ENCODE measurements at regions not wholly inside any gene's neighbourhood (a gene's known extent, or its start where the extent isn't known, plus 50 kb on each side); places are given as distances from the start of the nearest gene placed in this dataset.

DNA sequence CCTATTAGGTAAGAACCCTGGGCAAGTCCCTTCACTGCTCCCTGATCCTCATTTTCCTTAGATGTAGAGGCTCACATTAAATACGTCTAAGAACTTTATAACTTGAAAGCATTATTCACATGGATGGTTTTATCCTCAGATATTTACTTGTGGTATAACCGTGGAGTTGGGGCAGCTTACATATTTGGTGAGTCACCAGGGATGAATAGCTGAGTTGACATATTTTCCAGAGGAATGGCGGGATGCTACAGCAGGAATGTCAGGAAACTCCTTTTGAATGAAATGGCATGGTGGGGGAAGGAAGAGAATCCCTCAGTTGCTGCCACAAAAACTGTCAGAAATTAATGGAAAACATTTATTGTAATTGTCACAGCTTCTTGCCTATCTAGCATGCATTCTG, 165.3 kb upstream of the RPS6KA3 start:
- H3K27me3 Mint-ChIP-seq (ENCODE audit: low read depth): no peaks in the 10 kb centered on the region; the same call in 1 of the 2 replicates
- H3K9me3 Mint-ChIP-seq: no peaks in the 10 kb centered on the region
- no peak overlapping the region for H3K4me3 Mint-ChIP-seq
- ATAC-seq: no peak
- no peak for DNase-seq (ENCODE audit: low spot score)
- POLR2A ChIA-PET: no interaction called here
- CTCF ChIA-PET: no interaction called here
- no peak overlapping the region for H3K27ac Mint-ChIP-seq
- H3K4me1 Mint-ChIP-seq: no peaks in the 10 kb centered on the region
- H3K36me3 Mint-ChIP-seq: no peaks in the 10 kb centered on the region
- TF ChIP-seq ZNF219 (CRISPR knock-in tag; IDR thresholded peaks at IDR 0.05; ENCODE audit: borderline replicate concordance) (no peak), IRF2 (CRISPR knock-in tag; IDR thresholded peaks at IDR 0.05; ENCODE audit: borderline replicate concordance, low read depth) (no peak), CBFB (CRISPR knock-in tag; IDR thresholded peaks at IDR 0.05; ENCODE audit: low read depth) (no peak), ZNF317 (CRISPR knock-in tag; IDR thresholded peaks at IDR 0.05; ENCODE audit: borderline replicate concordance, low read depth) (no peak), ZNF671 (CRISPR knock-in tag; IDR thresholded peaks at IDR 0.05) (no peak), ZBTB21 (CRISPR knock-in tag; IDR thresholded peaks at IDR 0.05; ENCODE audit: borderline replicate concordance) (no peak), KAT7 (CRISPR knock-in tag; IDR thresholded peaks at IDR 0.05; ENCODE audit: borderline replicate concordance) (no peak), NFATC4 (CRISPR knock-in tag; IDR thresholded peaks at IDR 0.05) (no peak), JAZF1 (CRISPR knock-in tag; IDR thresholded peaks at IDR 0.05) (no peak), HMGA2 (CRISPR knock-in tag; IDR thresholded peaks at IDR 0.05) (no peak)
- TF ChIP-seq, protein P1, sequence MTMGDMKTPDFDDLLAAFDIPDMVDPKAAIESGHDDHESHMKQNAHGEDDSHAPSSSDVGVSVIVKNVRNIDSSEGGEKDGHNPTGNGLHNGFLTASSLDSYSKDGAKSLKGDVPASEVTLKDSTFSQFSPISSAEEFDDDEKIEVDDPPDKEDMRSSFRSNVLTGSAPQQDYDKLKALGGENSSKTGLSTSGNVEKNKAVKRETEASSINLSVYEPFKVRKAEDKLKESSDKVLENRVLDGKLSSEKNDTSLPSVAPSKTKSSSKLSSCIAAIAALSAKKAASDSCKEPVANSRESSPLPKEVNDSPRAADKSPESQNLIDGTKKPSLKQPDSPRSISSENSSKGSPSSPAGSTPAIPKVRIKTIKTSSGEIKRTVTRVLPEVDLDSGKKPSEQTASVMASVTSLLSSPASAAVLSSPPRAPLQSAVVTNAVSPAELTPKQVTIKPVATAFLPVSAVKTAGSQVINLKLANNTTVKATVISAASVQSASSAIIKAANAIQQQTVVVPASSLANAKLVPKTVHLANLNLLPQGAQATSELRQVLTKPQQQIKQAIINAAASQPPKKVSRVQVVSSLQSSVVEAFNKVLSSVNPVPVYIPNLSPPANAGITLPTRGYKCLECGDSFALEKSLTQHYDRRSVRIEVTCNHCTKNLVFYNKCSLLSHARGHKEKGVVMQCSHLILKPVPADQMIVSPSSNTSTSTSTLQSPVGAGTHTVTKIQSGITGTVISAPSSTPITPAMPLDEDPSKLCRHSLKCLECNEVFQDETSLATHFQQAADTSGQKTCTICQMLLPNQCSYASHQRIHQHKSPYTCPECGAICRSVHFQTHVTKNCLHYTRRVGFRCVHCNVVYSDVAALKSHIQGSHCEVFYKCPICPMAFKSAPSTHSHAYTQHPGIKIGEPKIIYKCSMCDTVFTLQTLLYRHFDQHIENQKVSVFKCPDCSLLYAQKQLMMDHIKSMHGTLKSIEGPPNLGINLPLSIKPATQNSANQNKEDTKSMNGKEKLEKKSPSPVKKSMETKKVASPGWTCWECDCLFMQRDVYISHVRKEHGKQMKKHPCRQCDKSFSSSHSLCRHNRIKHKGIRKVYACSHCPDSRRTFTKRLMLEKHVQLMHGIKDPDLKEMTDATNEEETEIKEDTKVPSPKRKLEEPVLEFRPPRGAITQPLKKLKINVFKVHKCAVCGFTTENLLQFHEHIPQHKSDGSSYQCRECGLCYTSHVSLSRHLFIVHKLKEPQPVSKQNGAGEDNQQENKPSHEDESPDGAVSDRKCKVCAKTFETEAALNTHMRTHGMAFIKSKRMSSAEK (CRISPR knock-in tag; IDR thresholded peaks at IDR 0.05; ENCODE audit: borderline replicate concordance): no peak
- TF ChIP-seq, protein P2, sequence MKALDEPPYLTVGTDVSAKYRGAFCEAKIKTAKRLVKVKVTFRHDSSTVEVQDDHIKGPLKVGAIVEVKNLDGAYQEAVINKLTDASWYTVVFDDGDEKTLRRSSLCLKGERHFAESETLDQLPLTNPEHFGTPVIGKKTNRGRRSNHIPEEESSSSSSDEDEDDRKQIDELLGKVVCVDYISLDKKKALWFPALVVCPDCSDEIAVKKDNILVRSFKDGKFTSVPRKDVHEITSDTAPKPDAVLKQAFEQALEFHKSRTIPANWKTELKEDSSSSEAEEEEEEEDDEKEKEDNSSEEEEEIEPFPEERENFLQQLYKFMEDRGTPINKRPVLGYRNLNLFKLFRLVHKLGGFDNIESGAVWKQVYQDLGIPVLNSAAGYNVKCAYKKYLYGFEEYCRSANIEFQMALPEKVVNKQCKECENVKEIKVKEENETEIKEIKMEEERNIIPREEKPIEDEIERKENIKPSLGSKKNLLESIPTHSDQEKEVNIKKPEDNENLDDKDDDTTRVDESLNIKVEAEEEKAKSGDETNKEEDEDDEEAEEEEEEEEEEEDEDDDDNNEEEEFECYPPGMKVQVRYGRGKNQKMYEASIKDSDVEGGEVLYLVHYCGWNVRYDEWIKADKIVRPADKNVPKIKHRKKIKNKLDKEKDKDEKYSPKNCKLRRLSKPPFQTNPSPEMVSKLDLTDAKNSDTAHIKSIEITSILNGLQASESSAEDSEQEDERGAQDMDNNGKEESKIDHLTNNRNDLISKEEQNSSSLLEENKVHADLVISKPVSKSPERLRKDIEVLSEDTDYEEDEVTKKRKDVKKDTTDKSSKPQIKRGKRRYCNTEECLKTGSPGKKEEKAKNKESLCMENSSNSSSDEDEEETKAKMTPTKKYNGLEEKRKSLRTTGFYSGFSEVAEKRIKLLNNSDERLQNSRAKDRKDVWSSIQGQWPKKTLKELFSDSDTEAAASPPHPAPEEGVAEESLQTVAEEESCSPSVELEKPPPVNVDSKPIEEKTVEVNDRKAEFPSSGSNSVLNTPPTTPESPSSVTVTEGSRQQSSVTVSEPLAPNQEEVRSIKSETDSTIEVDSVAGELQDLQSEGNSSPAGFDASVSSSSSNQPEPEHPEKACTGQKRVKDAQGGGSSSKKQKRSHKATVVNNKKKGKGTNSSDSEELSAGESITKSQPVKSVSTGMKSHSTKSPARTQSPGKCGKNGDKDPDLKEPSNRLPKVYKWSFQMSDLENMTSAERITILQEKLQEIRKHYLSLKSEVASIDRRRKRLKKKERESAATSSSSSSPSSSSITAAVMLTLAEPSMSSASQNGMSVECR (CRISPR knock-in tag; IDR thresholded peaks at IDR 0.05; ENCODE audit: borderline replicate concordance): no peak
- TF ChIP-seq, protein P3, sequence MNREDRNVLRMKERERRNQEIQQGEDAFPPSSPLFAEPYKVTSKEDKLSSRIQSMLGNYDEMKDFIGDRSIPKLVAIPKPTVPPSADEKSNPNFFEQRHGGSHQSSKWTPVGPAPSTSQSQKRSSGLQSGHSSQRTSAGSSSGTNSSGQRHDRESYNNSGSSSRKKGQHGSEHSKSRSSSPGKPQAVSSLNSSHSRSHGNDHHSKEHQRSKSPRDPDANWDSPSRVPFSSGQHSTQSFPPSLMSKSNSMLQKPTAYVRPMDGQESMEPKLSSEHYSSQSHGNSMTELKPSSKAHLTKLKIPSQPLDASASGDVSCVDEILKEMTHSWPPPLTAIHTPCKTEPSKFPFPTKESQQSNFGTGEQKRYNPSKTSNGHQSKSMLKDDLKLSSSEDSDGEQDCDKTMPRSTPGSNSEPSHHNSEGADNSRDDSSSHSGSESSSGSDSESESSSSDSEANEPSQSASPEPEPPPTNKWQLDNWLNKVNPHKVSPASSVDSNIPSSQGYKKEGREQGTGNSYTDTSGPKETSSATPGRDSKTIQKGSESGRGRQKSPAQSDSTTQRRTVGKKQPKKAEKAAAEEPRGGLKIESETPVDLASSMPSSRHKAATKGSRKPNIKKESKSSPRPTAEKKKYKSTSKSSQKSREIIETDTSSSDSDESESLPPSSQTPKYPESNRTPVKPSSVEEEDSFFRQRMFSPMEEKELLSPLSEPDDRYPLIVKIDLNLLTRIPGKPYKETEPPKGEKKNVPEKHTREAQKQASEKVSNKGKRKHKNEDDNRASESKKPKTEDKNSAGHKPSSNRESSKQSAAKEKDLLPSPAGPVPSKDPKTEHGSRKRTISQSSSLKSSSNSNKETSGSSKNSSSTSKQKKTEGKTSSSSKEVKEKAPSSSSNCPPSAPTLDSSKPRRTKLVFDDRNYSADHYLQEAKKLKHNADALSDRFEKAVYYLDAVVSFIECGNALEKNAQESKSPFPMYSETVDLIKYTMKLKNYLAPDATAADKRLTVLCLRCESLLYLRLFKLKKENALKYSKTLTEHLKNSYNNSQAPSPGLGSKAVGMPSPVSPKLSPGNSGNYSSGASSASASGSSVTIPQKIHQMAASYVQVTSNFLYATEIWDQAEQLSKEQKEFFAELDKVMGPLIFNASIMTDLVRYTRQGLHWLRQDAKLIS (CRISPR knock-in tag; IDR thresholded peaks at IDR 0.05; ENCODE audit: borderline replicate concordance): no peak
- TF ChIP-seq, protein P4, sequence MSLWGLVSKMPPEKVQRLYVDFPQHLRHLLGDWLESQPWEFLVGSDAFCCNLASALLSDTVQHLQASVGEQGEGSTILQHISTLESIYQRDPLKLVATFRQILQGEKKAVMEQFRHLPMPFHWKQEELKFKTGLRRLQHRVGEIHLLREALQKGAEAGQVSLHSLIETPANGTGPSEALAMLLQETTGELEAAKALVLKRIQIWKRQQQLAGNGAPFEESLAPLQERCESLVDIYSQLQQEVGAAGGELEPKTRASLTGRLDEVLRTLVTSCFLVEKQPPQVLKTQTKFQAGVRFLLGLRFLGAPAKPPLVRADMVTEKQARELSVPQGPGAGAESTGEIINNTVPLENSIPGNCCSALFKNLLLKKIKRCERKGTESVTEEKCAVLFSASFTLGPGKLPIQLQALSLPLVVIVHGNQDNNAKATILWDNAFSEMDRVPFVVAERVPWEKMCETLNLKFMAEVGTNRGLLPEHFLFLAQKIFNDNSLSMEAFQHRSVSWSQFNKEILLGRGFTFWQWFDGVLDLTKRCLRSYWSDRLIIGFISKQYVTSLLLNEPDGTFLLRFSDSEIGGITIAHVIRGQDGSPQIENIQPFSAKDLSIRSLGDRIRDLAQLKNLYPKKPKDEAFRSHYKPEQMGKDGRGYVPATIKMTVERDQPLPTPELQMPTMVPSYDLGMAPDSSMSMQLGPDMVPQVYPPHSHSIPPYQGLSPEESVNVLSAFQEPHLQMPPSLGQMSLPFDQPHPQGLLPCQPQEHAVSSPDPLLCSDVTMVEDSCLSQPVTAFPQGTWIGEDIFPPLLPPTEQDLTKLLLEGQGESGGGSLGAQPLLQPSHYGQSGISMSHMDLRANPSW (CRISPR knock-in tag; conservative IDR thresholded peaks at IDR 0.05; ENCODE audit: low read depth): no peak
- TF ChIP-seq, protein P5, sequence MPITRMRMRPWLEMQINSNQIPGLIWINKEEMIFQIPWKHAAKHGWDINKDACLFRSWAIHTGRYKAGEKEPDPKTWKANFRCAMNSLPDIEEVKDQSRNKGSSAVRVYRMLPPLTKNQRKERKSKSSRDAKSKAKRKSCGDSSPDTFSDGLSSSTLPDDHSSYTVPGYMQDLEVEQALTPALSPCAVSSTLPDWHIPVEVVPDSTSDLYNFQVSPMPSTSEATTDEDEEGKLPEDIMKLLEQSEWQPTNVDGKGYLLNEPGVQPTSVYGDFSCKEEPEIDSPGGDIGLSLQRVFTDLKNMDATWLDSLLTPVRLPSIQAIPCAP (CRISPR knock-in tag; IDR thresholded peaks at IDR 0.05): no peak
- TF ChIP-seq, protein P6, sequence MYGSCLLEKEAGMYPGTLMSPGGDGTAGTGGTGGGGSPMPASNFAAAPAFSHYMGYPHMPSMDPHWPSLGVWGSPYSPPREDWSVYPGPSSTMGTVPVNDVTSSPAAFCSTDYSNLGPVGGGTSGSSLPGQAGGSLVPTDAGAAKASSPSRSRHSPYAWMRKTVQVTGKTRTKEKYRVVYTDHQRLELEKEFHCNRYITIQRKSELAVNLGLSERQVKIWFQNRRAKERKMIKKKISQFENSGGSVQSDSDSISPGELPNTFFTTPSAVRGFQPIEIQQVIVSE (CRISPR knock-in tag; IDR thresholded peaks at IDR 0.05; ENCODE audit: borderline replicate concordance): no peak
- TF ChIP-seq, protein P7, sequence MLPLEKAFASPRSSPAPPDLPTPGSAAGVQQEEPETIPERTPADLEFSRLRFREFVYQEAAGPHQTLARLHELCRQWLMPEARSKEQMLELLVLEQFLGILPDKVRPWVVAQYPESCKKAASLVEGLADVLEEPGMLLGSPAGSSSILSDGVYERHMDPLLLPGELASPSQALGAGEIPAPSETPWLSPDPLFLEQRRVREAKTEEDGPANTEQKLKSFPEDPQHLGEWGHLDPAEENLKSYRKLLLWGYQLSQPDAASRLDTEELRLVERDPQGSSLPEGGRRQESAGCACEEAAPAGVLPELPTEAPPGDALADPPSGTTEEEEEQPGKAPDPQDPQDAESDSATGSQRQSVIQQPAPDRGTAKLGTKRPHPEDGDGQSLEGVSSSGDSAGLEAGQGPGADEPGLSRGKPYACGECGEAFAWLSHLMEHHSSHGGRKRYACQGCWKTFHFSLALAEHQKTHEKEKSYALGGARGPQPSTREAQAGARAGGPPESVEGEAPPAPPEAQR (CRISPR knock-in tag; IDR thresholded peaks at IDR 0.05): no peak

Measured in WTC11 (cell line).